ENCODE measurements at regions not wholly inside any gene's neighbourhood (a gene's known extent, or its start where the extent isn't known, plus 50 kb on each side); places are given as distances from the start of the nearest gene placed in this dataset.

DNA sequence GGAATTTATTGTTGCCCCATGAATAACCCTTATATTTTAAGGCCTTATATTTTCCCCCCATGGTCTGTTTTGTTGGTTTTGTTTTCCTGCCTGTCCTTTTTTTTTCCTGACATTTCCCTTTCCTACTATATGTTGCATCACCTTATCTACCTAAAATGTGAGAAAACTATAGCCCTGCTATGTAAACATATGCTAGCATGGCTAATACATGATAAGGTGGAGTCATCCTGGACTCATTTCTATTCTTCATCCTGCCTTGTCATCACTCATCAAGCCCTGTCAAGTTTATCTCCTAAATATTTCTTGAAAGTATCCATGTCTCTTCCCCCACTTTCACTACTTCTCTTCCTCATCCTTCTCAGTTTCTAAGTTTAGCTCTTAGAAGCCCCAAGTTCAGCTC is 2168.8 kb upstream of the RAG2 start:
- H3K4me3 ChIP-seq (ENCODE audit: low read length), result no peak overlapping the region
- peaks cover 1% of the 10 kb centered on the region for H3K9me3 Mint-ChIP-seq
- peaks cover 6% of the 10 kb centered on the region for H3K9me3 ChIP-seq (ENCODE audit: control insufficient read depth, low read length)
- no peaks in the 10 kb centered on the region for H3K36me3 Mint-ChIP-seq (ENCODE audit: low read depth)
- H3K4me1 ChIP-seq (ENCODE audit: control insufficient read depth, insufficient read depth, low read length), result no peaks in the 10 kb centered on the region
- no peaks in the 10 kb centered on the region for H3K27me3 ChIP-seq (ENCODE audit: control insufficient read depth, insufficient read depth, low read length, poor library complexity, severe bottlenecking)
- no peaks in the 10 kb centered on the region for H3K27me3 Mint-ChIP-seq (ENCODE audit: insufficient read depth)
- H3K27ac Mint-ChIP-seq, result no peak overlapping the region
- H3K4me3 Mint-ChIP-seq, result no peak overlapping the region
- TF ChIP-seq CTCF (conservative IDR thresholded peaks at IDR 0.05), result no peak
- H3K9ac ChIP-seq (ENCODE audit: extremely low read depth, low read length, poor library complexity, severe bottlenecking), result no peak overlapping the region
- H3K36me3 ChIP-seq (ENCODE audit: control insufficient read depth, insufficient read depth, low read length), result no peaks in the 10 kb centered on the region
- no peak for DNase-seq
- H3K27ac ChIP-seq (ENCODE audit: low read depth, low read length), result no peak overlapping the region
- no peaks in the 10 kb centered on the region for H3K4me1 Mint-ChIP-seq

DNA sequence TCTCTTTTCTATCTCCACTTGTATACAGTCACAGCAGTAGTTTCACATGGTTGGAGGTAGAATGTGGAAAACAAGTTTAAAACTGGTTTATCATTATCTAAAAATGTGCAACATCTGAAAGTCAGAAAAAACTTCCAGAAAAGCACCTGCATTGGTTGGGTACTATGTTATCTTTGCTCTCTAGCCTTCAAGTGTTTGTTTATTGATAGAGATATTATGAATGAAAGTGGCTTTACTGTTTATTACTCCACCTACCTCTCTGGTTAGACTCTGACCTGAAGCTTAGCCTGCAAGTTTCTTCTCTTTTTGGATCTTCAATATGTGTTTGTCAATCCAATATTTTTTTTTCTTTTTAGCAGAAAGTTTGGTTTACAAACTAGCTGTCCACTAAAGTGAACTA is 2161.4 kb upstream of the RAG2 start:
- Mint-ChIP-seq H3K36me3 (ENCODE audit: low read depth) (no peaks in the 10 kb centered on the region), H3K9me3 (no peaks in the 10 kb centered on the region), H3K27me3 (ENCODE audit: insufficient read depth) (no peaks in the 10 kb centered on the region), H3K4me1 (no peaks in the 10 kb centered on the region), H3K4me3 (no peak overlapping the region), H3K27ac (no peak overlapping the region)
- Histone ChIP-seq H3K4me1 (ENCODE audit: control insufficient read depth, insufficient read depth, low read length) (no peaks in the 10 kb centered on the region), H3K27ac (ENCODE audit: low read depth, low read length) (no peak overlapping the region), H3K27me3 (ENCODE audit: control insufficient read depth, insufficient read depth, low read length, poor library complexity, severe bottlenecking) (no peaks in the 10 kb centered on the region), H3K9ac (ENCODE audit: extremely low read depth, low read length, poor library complexity, severe bottlenecking) (no peak overlapping the region), H3K4me3 (ENCODE audit: low read length) (no peak overlapping the region), H3K9me3 (ENCODE audit: control insufficient read depth, low read length) (no peaks in the 10 kb centered on the region), H3K36me3 (ENCODE audit: control insufficient read depth, insufficient read depth, low read length) (no peaks in the 10 kb centered on the region)
- no peak for DNase-seq
- no peak for TF ChIP-seq CTCF (conservative IDR thresholded peaks at IDR 0.05)

DNA sequence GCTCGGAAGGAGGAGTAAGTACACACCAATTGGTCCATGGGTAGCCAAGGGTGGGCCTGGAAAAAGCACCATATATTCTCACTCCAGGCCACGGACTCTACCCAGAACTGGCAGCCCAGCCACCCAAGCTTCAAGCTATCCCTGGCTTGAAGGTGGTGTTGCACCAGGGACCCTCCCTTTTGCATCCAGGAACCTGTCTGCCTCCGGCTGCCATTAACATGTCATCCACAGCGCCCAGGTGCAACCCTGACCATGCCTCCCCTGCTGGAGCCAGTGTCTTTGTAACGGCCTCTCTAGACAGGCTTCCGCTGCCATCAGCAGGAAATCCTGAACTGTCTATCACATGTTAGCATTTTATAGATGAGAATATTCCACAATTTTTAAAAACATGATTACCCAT is 2158.5 kb upstream of the RAG2 start:
- no peak overlapping the region for H3K4me3 Mint-ChIP-seq
- H3K27ac Mint-ChIP-seq, result no peak overlapping the region
- no peak overlapping the region for H3K4me3 ChIP-seq (ENCODE audit: low read length)
- H3K36me3 ChIP-seq (ENCODE audit: control insufficient read depth, insufficient read depth, low read length), result no peaks in the 10 kb centered on the region
- no peaks in the 10 kb centered on the region for H3K9me3 Mint-ChIP-seq
- H3K27me3 Mint-ChIP-seq (ENCODE audit: insufficient read depth), result no peaks in the 10 kb centered on the region
- H3K9me3 ChIP-seq (ENCODE audit: control insufficient read depth, low read length), result no peaks in the 10 kb centered on the region
- no peaks in the 10 kb centered on the region for H3K36me3 Mint-ChIP-seq (ENCODE audit: low read depth)
- no peaks in the 10 kb centered on the region for H3K4me1 Mint-ChIP-seq
- 93 to 96% methylated on average over 3 to 6 of the region's 6 CpGs for whole genome bisulfite sequencing, 2 experiments (ENCODE audit: insufficient coverage in 1 of 2, insufficient read length in 1 of 2)
- peak; percentile 24 for DNase-seq
- H3K4me1 ChIP-seq (ENCODE audit: control insufficient read depth, insufficient read depth, low read length), result no peaks in the 10 kb centered on the region
- no peak overlapping the region for H3K9ac ChIP-seq (ENCODE audit: extremely low read depth, low read length, poor library complexity, severe bottlenecking)
- no peak for TF ChIP-seq CTCF (conservative IDR thresholded peaks at IDR 0.05)
- H3K27ac ChIP-seq (ENCODE audit: low read depth, low read length), result no peak overlapping the region
- H3K27me3 ChIP-seq (ENCODE audit: control insufficient read depth, insufficient read depth, low read length, poor library complexity, severe bottlenecking), result no peaks in the 10 kb centered on the region
